Prostate gland (tissue), 2 donors: ENCODE measurements at regions not wholly inside any gene's neighbourhood (a gene's known extent, or its start where the extent isn't known, plus 50 kb on each side); places are given as distances from the start of the nearest gene placed in this dataset.

Experiments used
- POLR2A ChIP-seq: fragments of 450-650 bp; IDR thresholded peaks from one replicate; pipeline ENCODE4 v1.6.1; 2016; ENCODE audit warnings: antibody characterized with exemption, mild to moderate bottlenecking
- POLR2AphosphoS5 ChIP-seq: sonication (generic); formaldehyde crosslinking; IDR thresholded peaks from one replicate; pipeline ENCODE4 v1.6.1; 2017; ENCODE audit warnings: antibody characterized with exemption
- TF ChIP-seq, protein P1 (sequence below), 4 experiments: fragments of 200-600 bp in 2 of 4; fragments of 450-650 bp in 2 of 4; sonication (generic) in 2 of 4; IDR thresholded peaks; 1 replicate in 3 of 4; 2 replicates in 1 of 4; pipeline ENCODE4 v1.5.1; 2016 to 2019; ENCODE audit warnings: antibody characterized with exemption in 4 of 4, mild to moderate bottlenecking in 2 of 4, moderate library complexity in 2 of 4

GRCh38 chr2:108069515-108070310 is 83.4 kb downstream of the SLC5A7 start:
- TF ChIP-seq POLR2A: no peak
- TF ChIP-seq, protein P1, sequence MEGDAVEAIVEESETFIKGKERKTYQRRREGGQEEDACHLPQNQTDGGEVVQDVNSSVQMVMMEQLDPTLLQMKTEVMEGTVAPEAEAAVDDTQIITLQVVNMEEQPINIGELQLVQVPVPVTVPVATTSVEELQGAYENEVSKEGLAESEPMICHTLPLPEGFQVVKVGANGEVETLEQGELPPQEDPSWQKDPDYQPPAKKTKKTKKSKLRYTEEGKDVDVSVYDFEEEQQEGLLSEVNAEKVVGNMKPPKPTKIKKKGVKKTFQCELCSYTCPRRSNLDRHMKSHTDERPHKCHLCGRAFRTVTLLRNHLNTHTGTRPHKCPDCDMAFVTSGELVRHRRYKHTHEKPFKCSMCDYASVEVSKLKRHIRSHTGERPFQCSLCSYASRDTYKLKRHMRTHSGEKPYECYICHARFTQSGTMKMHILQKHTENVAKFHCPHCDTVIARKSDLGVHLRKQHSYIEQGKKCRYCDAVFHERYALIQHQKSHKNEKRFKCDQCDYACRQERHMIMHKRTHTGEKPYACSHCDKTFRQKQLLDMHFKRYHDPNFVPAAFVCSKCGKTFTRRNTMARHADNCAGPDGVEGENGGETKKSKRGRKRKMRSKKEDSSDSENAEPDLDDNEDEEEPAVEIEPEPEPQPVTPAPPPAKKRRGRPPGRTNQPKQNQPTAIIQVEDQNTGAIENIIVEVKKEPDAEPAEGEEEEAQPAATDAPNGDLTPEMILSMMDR (IDR thresholded peaks at IDR 0.05): no peak
- TF ChIP-seq POLR2AphosphoS5: no peak
